ENCODE measurements at regions not wholly inside any gene's neighbourhood (a gene's known extent, or its start where the extent isn't known, plus 50 kb on each side); places are given as distances from the start of the nearest gene placed in this dataset.

- TF ChIP-seq CTCF (IDR thresholded peaks at IDR 0.05) (no peak), EZH2 (IDR thresholded peaks at IDR 0.05) (no peak), EZH2phosphoT487 (IDR thresholded peaks at IDR 0.05) (no peak)
Observed at GRCh38 chr3:162200836-162201235, 704.2 kb downstream of the OTOL1 start.
